GM18502 (cell line): ENCODE measurements at regions not wholly inside any gene's neighbourhood (a gene's known extent, or its start where the extent isn't known, plus 50 kb on each side); places are given as distances from the start of the nearest gene placed in this dataset.
"Not testable (repeated sequence)": the region's sequence is repeated elsewhere in the genome, so short reads cannot be mapped to it uniquely, and the experiment has no call there.

Experiments used
- ATAC-seq: cut with Tn5 transposase; IDR thresholded peaks from one replicate; pipeline ENCODE4 v1.9.1; 2021; ENCODE audit warnings: mild to moderate bottlenecking; ENCODE audit not compliant: unreplicated experiment, poor library complexity

DNA sequence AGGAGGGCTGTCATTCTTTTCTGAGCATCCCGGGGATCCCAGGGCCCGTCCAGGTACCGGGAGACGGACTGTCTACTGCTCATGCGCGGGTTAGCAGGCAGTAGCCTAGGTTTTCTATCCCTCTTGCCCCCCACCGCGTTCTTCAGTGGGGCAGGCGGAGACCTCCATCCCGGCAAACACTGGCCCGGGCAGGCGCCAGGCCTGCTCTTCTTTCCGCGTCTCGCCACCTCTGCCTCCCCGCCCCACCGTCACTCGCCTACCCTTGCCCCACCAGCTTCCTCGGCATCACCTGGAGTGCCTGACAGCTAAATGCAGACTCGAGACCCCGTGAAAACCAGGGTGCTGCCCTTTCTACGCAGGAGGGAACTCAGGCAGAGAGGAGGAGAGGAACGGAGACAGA lies 1937.7 kb upstream of the DEFB115 start:
- no peak for ATAC-seq

GRCh38 chr20:29320216-29320949 lies 1937.1 kb upstream of the DEFB115 start:
- ATAC-seq: not testable (repeated sequence)

DNA sequence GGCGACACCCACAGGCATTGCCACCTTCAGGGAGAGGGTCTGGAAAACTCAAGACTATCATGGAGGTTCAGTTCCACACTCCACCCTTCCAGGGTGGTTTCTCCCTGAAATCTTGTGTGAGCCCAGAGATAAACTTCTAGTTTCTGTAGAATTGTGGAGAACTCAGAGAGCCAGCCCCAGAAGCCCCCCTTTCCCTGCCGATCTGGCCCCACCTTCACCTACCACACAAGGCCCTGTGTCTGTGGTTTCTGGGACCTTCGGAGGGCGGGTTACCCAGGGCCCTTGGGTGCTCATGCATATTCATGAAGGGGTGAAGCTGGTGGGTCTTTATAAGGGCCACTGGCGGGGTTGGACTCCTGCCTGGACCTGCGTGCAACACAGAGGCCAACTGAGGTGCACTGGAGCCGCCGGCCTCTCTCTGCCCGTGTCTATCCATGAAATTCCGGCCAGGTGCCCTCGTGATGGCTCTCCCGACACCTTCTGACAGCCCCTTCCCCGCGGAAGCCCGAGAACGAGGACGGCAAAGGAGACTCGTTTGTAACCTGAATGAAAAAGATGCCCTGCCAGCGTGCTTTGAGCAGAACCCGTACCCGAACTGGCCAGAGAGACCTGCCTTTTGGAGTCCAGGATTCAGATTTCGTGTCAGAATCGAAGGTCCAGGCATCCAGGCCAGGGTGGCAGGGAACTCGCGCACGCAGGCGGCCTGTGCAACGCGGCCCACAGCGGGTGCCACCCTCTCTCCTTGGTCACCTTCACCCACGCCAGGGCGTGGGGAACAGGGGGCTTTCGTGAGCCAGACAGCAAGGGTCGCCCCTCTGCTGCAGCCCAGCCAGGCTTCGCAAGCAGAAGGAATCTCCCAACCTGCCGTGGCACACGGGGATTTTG lies 1933.6 kb upstream of the DEFB115 start:
- ATAC-seq: not testable (repeated sequence)

DNA sequence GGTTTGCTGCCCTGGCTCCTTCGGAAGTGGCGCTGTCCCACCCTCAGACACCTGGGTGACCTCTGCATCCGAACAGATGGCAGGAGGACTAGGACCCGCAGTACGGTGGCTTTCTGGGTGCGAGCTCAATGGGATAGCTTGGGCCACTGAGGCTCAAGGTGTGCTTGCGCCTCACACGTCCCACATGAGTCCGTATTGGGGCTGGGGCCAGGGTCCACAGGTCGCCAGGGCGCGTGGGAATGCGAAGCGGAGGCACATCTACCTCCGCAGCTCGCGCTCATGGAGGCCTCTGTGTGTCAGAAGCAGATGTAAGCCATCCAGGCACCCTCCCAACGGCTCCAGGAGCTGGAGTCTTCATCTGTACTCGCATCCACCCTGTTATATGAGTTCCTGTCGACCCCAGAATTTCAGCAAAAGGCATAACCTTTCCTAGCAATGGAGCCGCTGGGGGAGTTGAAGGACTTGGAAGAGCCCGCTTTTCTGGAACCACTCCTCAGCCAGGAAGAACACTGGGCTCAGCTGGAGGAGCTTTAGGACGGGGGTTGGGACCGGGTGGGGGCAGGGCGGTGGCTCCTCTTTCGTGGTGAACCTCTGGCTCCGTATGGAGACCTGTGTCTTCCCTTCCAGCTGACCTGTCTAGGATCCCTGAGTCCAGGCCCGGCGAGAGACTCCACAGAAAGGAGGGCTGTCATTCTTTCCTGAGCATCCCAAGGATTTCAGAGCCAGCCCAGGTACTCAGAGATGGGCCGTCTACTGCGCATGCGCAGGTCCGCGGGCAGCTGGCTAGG lies 1932.8 kb upstream of the DEFB115 start:
- ATAC-seq: not testable (repeated sequence)

GRCh38 chr20:29325304-29325640 lies 1932.2 kb upstream of the DEFB115 start:
- no peak for ATAC-seq

GRCh38 chr20:29325781-29326180 lies 1931.7 kb upstream of the DEFB115 start:
- not testable (repeated sequence) for ATAC-seq

GRCh38 chr20:29326376-29327070 lies 1930.9 kb upstream of the DEFB115 start:
- no peak for ATAC-seq

GRCh38 chr20:29327600-29328420 lies 1929.7 kb upstream of the DEFB115 start:
- not testable (repeated sequence) for ATAC-seq

GRCh38 chr20:29330429-29331115 lies 1926.9 kb upstream of the DEFB115 start:
- not testable (repeated sequence) for ATAC-seq

GRCh38 chr20:29349836-29350235 lies 1907.6 kb upstream of the DEFB115 start:
- no peak for ATAC-seq

DNA sequence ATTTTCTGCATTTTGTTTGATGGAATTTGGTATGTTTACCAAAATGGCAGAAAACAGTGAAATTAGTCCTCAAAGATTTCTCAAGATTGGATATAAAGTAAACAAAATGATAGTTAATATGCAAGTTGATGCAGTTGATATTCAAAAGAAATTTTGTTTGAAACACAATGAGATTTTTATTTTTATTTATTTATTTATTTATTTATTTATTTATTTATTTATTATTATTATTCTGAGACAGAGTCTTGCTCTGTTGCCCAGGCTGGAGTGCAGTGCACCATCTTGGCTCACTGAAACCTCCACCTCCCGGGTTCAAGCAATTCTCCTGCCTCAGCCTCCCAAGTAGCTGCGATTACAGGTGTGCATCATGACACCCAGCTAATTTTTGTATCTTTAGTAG lies 1881.5 kb upstream of the DEFB115 start:
- not testable (repeated sequence) for ATAC-seq

- ATAC-seq: not testable (repeated sequence)
Measured at GRCh38 chr20:29392853-29393252, 1864.6 kb upstream of the DEFB115 start.

- no peak for ATAC-seq
Measured at GRCh38 chr20:29408034-29408695, 1849.3 kb upstream of the DEFB115 start.

GRCh38 chr20:29408707-29409106 lies 1848.8 kb upstream of the DEFB115 start:
- not testable (repeated sequence) for ATAC-seq

- ATAC-seq: not testable (repeated sequence)
Measured at GRCh38 chr20:29409160-29409689, 1848.2 kb upstream of the DEFB115 start.

- ATAC-seq: no peak
Measured at GRCh38 chr20:29409833-29410805, 1847.3 kb upstream of the DEFB115 start.
